ENCODE measurements at regions not wholly inside any gene's neighbourhood (a gene's known extent, or its start where the extent isn't known, plus 50 kb on each side); places are given as distances from the start of the nearest gene placed in this dataset.

GRCh38 chr4:176921256-176921655 is 128.5 kb upstream of the VEGFC start:
- intact Hi-C loops (cut with DNase I) = no loop called here
- Histone ChIP-seq H3K4me3 (no peak overlapping the region), H3K27ac (no peak overlapping the region), H3K9me3 (no peaks in the 10 kb centered on the region), H3K27me3 (replicated peaks; ENCODE audit: insufficient read depth) (no peaks in the 10 kb centered on the region), H3K4me1 (replicated peaks) (no peaks in the 10 kb centered on the region), H3K36me3 (no peaks in the 10 kb centered on the region)
- WGBS = 37% methylated on average over 4 of the region's 4 CpGs
- TF ChIP-seq POLR2A (IDR thresholded peaks at IDR 0.05) (no peak), CTCF (IDR thresholded peaks at IDR 0.05) (no peak), POLR2AphosphoS5 (IDR thresholded peaks at IDR 0.05) (no peak)
- no peak for DNase-seq (ENCODE audit: low spot score)

GRCh38 chr4:176924238-176924637 is 131.5 kb upstream of the VEGFC start:
- no peak for TF ChIP-seq CTCF (IDR thresholded peaks at IDR 0.05)
- no peak for TF ChIP-seq POLR2A (IDR thresholded peaks at IDR 0.05)
- TF ChIP-seq POLR2AphosphoS5 (IDR thresholded peaks at IDR 0.05) = no peak
- intact Hi-C loops (cut with DNase I) = no loop called here
- WGBS = over 99% methylated on average over 4 of the region's 4 CpGs
- Histone ChIP-seq H3K27ac (no peak overlapping the region), H3K27me3 (replicated peaks; ENCODE audit: insufficient read depth) (no peaks in the 10 kb centered on the region), H3K36me3 (no peaks in the 10 kb centered on the region), H3K4me1 (replicated peaks) (no peaks in the 10 kb centered on the region), H3K9me3 (no peaks in the 10 kb centered on the region), H3K4me3 (no peak overlapping the region)
- no peak for DNase-seq (ENCODE audit: low spot score)

GRCh38 chr4:176925962-176926361 is 133.2 kb upstream of the VEGFC start:
- Histone ChIP-seq H3K27me3 (replicated peaks; ENCODE audit: insufficient read depth) (no peaks in the 10 kb centered on the region), H3K36me3 (no peaks in the 10 kb centered on the region), H3K27ac (no peak overlapping the region), H3K9me3 (no peaks in the 10 kb centered on the region), H3K4me1 (replicated peaks) (no peaks in the 10 kb centered on the region), H3K4me3 (no peak overlapping the region)
- intact Hi-C loops (cut with DNase I) = no loop called here
- TF ChIP-seq POLR2AphosphoS5 (IDR thresholded peaks at IDR 0.05) = no peak
- no peak for TF ChIP-seq POLR2A (IDR thresholded peaks at IDR 0.05)
- no peak for TF ChIP-seq CTCF (IDR thresholded peaks at IDR 0.05)
- 34% methylated on average over 2 of the region's 2 CpGs for WGBS
- DNase-seq (ENCODE audit: low spot score) = no peak

GRCh38 chr4:176927117-176927516 is 134.4 kb upstream of the VEGFC start:
- Histone ChIP-seq H3K4me1 (replicated peaks) (no peaks in the 10 kb centered on the region), H3K9me3 (no peaks in the 10 kb centered on the region), H3K36me3 (no peaks in the 10 kb centered on the region), H3K4me3 (no peak overlapping the region), H3K27ac (no peak overlapping the region), H3K27me3 (replicated peaks; ENCODE audit: insufficient read depth) (no peaks in the 10 kb centered on the region)
- no peak for DNase-seq (ENCODE audit: low spot score)
- intact Hi-C loops (cut with DNase I) = no loop called here
- TF ChIP-seq POLR2AphosphoS5 (IDR thresholded peaks at IDR 0.05) (no peak), POLR2A (IDR thresholded peaks at IDR 0.05) (no peak), CTCF (IDR thresholded peaks at IDR 0.05) (no peak)
- WGBS = 86% methylated on average over 1 of the region's 1 CpG

GRCh38 chr4:176927664-176928063 is 134.9 kb upstream of the VEGFC start:
- no peaks in the 10 kb centered on the region for H3K27me3 ChIP-seq (replicated peaks; ENCODE audit: insufficient read depth)
- no peak overlapping the region for H3K27ac ChIP-seq
- no peaks in the 10 kb centered on the region for H3K36me3 ChIP-seq
- WGBS = 47% methylated on average over 2 of the region's 2 CpGs
- H3K4me3 ChIP-seq = no peak overlapping the region
- TF ChIP-seq CTCF (IDR thresholded peaks at IDR 0.05) = no peak
- no peak for TF ChIP-seq POLR2A (IDR thresholded peaks at IDR 0.05)
- no peak for TF ChIP-seq POLR2AphosphoS5 (IDR thresholded peaks at IDR 0.05)
- no peaks in the 10 kb centered on the region for H3K4me1 ChIP-seq (replicated peaks)
- intact Hi-C loops (cut with DNase I) = no loop called here
- DNase-seq (ENCODE audit: low spot score) = no peak
- H3K9me3 ChIP-seq = no peaks in the 10 kb centered on the region
